Activated B cell treated with CpG ODN at 0.5 μM for 24 hours (primary cell): ENCODE measurements at regions not wholly inside any gene's neighbourhood (a gene's known extent, or its start where the extent isn't known, plus 50 kb on each side); places are given as distances from the start of the nearest gene placed in this dataset.

Experiments
- ATAC-seq: fragments of 200-7000 bp; cut with Tn5 transposase; one replicate; pipeline ENCODE4 v1.10.0; 2021; ENCODE audit warnings: low read depth, mild to moderate bottlenecking, moderate library complexity
- CTCF ChIA-PET: fragments of 350-600 bp; sonication (Branson Sonifier 250); formaldehyde crosslinking; loops from one replicate; lab custom pipeline; 2021; ENCODE audit warnings: antibody characterized with exemption; lab: Charles Lee
- POLR2A ChIA-PET: fragments of 350-600 bp; sonication (Branson Sonifier 250); formaldehyde crosslinking; loops from one replicate; lab custom pipeline; 2021; ENCODE audit warnings: antibody characterized with exemption; lab: Charles Lee
- DNase-seq: peaks from one replicate; pipeline ENCODE4 v3.0.0; 2022
- H3K27ac Mint-ChIP-seq: one replicate; pipeline ENCODE4 v1.8.0; 2020; ENCODE audit warnings: mixed read lengths
- H3K27me3 Mint-ChIP-seq: one replicate; pipeline ENCODE4 v1.8.0; 2021; ENCODE audit warnings: mixed read lengths
- H3K36me3 Mint-ChIP-seq: one replicate; pipeline ENCODE4 v1.8.0; 2021; ENCODE audit warnings: low read depth, mixed read lengths
- H3K4me1 Mint-ChIP-seq: one replicate; pipeline ENCODE4 v1.8.0; 2021; ENCODE audit warnings: mixed read lengths
- H3K4me3 Mint-ChIP-seq: one replicate; pipeline ENCODE4 v1.8.0; 2020; ENCODE audit warnings: mild to moderate bottlenecking, mixed read lengths
- H3K9me3 Mint-ChIP-seq: one replicate; pipeline ENCODE4 v1.8.0; 2020; ENCODE audit warnings: mixed read lengths
- intact Hi-C: fragments of 100-400 bp; cut with micrococcal nuclease; formaldehyde crosslinking; loops from one replicate; pipeline ENCODE4 v1.15.1; 2024
- TF ChIP-seq, protein P1 (sequence below): fragments of 200-600 bp; IDR thresholded peaks from one replicate; pipeline ENCODE4 v1.8.0; 2022; ENCODE audit warnings: antibody characterized with exemption, mild to moderate bottlenecking

DNA sequence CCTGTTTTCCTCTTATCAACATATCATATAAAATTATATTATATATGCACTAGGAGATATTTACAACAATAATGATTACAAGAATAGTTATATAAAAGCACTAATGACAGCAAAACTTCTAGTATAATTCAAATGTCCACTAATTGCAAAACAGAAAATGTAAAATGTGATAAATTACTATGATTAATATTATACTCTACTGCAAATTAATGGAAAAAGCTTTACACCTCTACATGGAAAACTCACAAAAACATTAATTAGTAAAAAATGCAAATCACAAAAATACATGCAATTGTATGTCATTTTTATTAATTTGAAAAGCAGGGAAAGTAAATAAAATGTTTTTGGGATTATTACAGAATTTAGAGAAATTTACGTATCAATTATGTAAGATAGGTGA, 681.0 kb upstream of the PCDH20 start:
- TF ChIP-seq, protein P1, sequence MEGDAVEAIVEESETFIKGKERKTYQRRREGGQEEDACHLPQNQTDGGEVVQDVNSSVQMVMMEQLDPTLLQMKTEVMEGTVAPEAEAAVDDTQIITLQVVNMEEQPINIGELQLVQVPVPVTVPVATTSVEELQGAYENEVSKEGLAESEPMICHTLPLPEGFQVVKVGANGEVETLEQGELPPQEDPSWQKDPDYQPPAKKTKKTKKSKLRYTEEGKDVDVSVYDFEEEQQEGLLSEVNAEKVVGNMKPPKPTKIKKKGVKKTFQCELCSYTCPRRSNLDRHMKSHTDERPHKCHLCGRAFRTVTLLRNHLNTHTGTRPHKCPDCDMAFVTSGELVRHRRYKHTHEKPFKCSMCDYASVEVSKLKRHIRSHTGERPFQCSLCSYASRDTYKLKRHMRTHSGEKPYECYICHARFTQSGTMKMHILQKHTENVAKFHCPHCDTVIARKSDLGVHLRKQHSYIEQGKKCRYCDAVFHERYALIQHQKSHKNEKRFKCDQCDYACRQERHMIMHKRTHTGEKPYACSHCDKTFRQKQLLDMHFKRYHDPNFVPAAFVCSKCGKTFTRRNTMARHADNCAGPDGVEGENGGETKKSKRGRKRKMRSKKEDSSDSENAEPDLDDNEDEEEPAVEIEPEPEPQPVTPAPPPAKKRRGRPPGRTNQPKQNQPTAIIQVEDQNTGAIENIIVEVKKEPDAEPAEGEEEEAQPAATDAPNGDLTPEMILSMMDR = no peak
- no peaks in the 10 kb centered on the region for H3K4me1 Mint-ChIP-seq
- ChIA-PET CTCF (no interaction called here), POLR2A (no interaction called here)
- H3K27me3 Mint-ChIP-seq = no peaks in the 10 kb centered on the region
- no peaks in the 10 kb centered on the region for H3K36me3 Mint-ChIP-seq
- no peak for ATAC-seq
- peaks cover 12% of the 10 kb centered on the region for H3K9me3 Mint-ChIP-seq
- no peak overlapping the region for H3K4me3 Mint-ChIP-seq
- no peak overlapping the region for H3K27ac Mint-ChIP-seq
- intact Hi-C loops = no loop called here
- no peak for DNase-seq

DNA sequence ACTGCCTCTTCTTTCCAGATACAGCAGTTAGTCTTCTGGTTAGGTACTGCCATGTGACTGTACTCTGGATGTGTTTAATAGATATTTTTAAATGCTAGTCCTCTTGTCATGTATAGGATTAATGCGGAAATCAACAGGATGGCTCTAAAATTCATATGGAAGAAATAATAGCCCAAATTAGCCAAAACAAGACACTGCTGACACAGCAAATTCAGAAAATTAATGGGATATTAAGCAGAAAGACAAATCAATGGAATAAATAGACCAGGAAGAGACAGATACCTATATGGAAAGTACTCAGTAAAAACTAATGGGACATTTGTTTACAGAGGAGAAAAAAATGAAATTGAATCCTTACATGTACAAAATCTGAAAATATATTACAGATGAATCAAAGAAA, 679.3 kb upstream of the PCDH20 start:
- no peak for DNase-seq
- POLR2A ChIA-PET = no interaction called here
- no peak for ATAC-seq
- Mint-ChIP-seq H3K36me3 (no peaks in the 10 kb centered on the region), H3K27ac (no peak overlapping the region), H3K4me1 (no peaks in the 10 kb centered on the region), H3K27me3 (no peaks in the 10 kb centered on the region), H3K9me3 (peaks cover 10% of the 10 kb centered on the region), H3K4me3 (no peak overlapping the region)
- TF ChIP-seq, protein P1 = no peak
- CTCF ChIA-PET = no interaction called here
- intact Hi-C loops = no loop called here

DNA sequence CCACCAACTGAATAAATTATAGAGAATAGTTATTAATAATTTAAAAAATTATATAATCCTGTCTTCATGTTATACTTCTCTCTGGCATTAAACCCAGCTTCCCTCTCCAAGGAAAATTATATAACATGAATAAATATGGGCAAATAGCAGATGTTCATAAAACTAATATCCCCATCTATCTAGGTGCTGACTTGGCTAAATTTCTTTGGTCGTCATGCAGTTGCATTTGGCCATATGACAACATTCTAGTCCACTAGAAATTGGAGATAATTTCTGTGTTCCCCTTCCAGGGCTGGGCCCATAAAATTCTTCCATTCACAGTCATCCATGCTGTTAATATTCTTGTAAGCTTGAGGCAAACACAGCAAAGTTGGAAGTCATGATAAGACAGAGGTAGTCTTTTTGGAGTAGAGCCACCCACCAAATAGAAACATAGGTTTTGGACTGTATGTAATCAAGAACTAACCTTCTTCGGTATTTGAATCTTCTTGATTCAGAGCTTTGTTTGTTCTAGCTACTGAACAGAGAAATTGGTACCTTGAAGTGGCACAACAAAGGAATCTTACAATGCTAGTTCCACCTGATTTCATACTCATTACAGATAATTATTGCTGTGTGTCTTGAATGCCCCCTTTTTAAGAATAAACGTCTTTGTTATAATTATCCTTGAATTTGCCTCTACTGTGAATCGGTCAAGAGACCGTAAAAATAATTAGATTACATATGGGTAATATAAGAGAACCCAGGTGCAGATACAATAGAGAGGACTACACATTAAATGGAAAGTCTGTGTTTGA, 678.5 kb upstream of the PCDH20 start:
- ATAC-seq = no peak
- no peaks in the 10 kb centered on the region for H3K27me3 Mint-ChIP-seq
- ChIA-PET CTCF (no interaction called here), POLR2A (no interaction called here)
- H3K36me3 Mint-ChIP-seq = no peaks in the 10 kb centered on the region
- no peaks in the 10 kb centered on the region for H3K4me1 Mint-ChIP-seq
- DNase-seq = no peak
- TF ChIP-seq, protein P1 = no peak
- no peak overlapping the region for H3K4me3 Mint-ChIP-seq
- no peak overlapping the region for H3K27ac Mint-ChIP-seq
- intact Hi-C loops = no loop called here
- H3K9me3 Mint-ChIP-seq = peaks cover 7% of the 10 kb centered on the region

DNA sequence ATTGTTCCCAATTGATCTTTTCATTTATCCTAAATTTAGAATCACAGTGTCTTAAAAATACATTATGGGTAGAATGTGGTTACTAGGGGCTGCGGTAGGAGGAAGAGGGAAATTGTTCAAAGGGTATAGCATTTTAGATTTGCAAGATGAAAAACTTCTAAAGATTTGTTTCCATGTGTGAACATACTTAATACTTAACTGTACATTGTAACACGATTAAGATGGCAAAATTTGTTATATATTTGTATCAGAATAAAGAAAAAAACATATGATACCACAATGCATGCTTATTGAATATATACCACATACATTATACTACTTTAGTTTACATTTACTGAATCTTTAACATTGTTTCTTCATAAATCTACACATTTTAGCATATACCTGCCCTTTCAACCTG, 677.3 kb upstream of the PCDH20 start:
- ChIA-PET POLR2A (no interaction called here), CTCF (no interaction called here)
- ATAC-seq (no peak), DNase-seq (no peak)
- Mint-ChIP-seq H3K36me3 (no peaks in the 10 kb centered on the region), H3K4me3 (no peak overlapping the region), H3K27me3 (no peaks in the 10 kb centered on the region), H3K4me1 (no peaks in the 10 kb centered on the region), H3K9me3 (peaks cover 4% of the 10 kb centered on the region), H3K27ac (no peak overlapping the region)
- TF ChIP-seq, protein P1 = no peak
- intact Hi-C loops = no loop called here

DNA sequence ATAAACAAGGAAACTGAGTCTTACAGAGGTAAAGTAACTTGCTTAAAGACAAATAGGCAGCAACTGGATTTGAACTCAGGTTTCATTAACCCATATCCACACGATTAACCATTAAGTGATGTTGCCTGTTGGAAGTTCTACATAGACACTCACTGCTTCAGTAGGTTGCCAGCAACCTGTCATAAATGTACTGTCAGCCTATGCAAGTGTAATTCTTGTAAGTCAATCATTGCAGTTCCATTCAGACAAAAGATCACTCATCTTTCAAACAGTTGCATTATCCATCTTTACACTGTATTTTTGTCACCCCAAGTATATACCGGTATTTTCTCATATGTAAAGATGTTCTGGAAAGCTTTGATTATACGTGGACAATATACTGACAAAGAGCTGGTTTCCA, 676.9 kb upstream of the PCDH20 start:
- Mint-ChIP-seq H3K4me3 (no peak overlapping the region), H3K9me3 (peaks cover 4% of the 10 kb centered on the region), H3K36me3 (no peaks in the 10 kb centered on the region), H3K27me3 (no peaks in the 10 kb centered on the region), H3K4me1 (no peaks in the 10 kb centered on the region), H3K27ac (no peak overlapping the region)
- ChIA-PET CTCF (no interaction called here), POLR2A (no interaction called here)
- ATAC-seq = no peak
- TF ChIP-seq, protein P1 = no peak
- no peak for DNase-seq
- intact Hi-C loops = no loop called here
